IMR-90 (cell line): ENCODE measurements at regions not wholly inside any gene's neighbourhood (a gene's known extent, or its start where the extent isn't known, plus 50 kb on each side); places are given as distances from the start of the nearest gene placed in this dataset.

Source experiments
- ATAC-seq: fragments of 200-7000 bp; cut with Tn5 transposase; 2 replicates; pipeline ENCODE4 v1.9.1; 2020; ENCODE audit warnings: low read depth, mild to moderate bottlenecking, moderate library complexity
- BruUV-seq: library from RNA; stranded (reverse); fragments of 400-500 nt; replicated peaks from 2 replicates; lab custom pipeline; 2021; lab: Mats Ljungman, UMichigan
- CTCF ChIA-PET: fragments of 300-600 bp; formaldehyde crosslinking; extraction: SDS; loops from one replicate; lab custom pipeline; 2021; ENCODE audit warnings: antibody characterized with exemption; lab: Yijun Ruan, JAX
- POLR2A ChIA-PET: fragments of 300-600 bp; sonication (Branson Sonifier 250); formaldehyde crosslinking; loops from one replicate; lab custom pipeline; 2022; ENCODE audit warnings: antibody characterized with exemption; ENCODE audit not compliant: unreplicated experiment; lab: Charles Lee
- DNase-seq: peaks from one replicate; pipeline ENCODE4 v3.0.0; 2013
- H2AFZ ChIP-seq: replicated peaks from 2 replicates; pipeline ENCODE3; 2013; ENCODE audit warnings: low read length, mild to moderate bottlenecking; ENCODE audit not compliant: poor library complexity
- H2AK5ac ChIP-seq: 2 replicates; pipeline ENCODE4 v1.6.1; 2013; ENCODE audit warnings: low read depth, low read length, inconsistent platforms
- H2AK9ac ChIP-seq: replicated peaks from 2 replicates; pipeline ENCODE3; 2013; ENCODE audit warnings: mild to moderate bottlenecking, low read depth, low read length, moderate library complexity; ENCODE audit not compliant: poor library complexity
- H2BK120ac ChIP-seq: 2 replicates; pipeline ENCODE4 v1.6.1; 2013; ENCODE audit warnings: low read depth, low read length, inconsistent platforms
- H2BK15ac ChIP-seq: 3 replicates; pipeline ENCODE4 v1.6.1; 2013; ENCODE audit warnings: low read depth, low read length, inconsistent platforms
- H2BK20ac ChIP-seq: 2 replicates; pipeline ENCODE4 v1.6.1; 2013; ENCODE audit warnings: low read depth, mild to moderate bottlenecking, inconsistent platforms, low read length, moderate library complexity
- H2BK5ac ChIP-seq: 2 replicates; pipeline ENCODE4 v1.6.1; 2013; ENCODE audit warnings: mild to moderate bottlenecking, low read depth, low read length, inconsistent platforms; ENCODE audit not compliant: poor library complexity, severe bottlenecking
- H3K14ac ChIP-seq: replicated peaks from 2 replicates; pipeline ENCODE4 v1.6.1; 2013; ENCODE audit warnings: low read depth, low read length, inconsistent platforms
- H3K18ac ChIP-seq: 2 replicates; pipeline ENCODE4 v1.6.1; 2013; ENCODE audit warnings: low read depth, low read length, control low read depth
- H3K23ac ChIP-seq: 2 replicates; pipeline ENCODE4 v1.6.1; 2013; ENCODE audit warnings: low read depth, low read length, inconsistent platforms
- H3K27ac ChIP-seq: 2 replicates; pipeline ENCODE4 v1.5.1; 2013; ENCODE audit warnings: mild to moderate bottlenecking, control low read depth, low read length; ENCODE audit not compliant: insufficient read depth
- H3K27me3 ChIP-seq: 2 replicates; pipeline ENCODE4 v1.6.1; 2013; ENCODE audit warnings: low read length; ENCODE audit not compliant: control insufficient read depth, insufficient read depth
- H3K36me3 ChIP-seq: 2 replicates; pipeline ENCODE4 v1.6.1; 2013; ENCODE audit warnings: low read length, mixed read lengths; ENCODE audit not compliant: control insufficient read depth, insufficient read depth
- H3K4ac ChIP-seq: 2 replicates; pipeline ENCODE4 v1.6.1; 2013; ENCODE audit warnings: low read depth, low read length, inconsistent platforms
- H3K4me1 ChIP-seq: 2 replicates; pipeline ENCODE4 v1.6.1; 2013; ENCODE audit warnings: low read length, mixed read lengths; ENCODE audit not compliant: control insufficient read depth, insufficient read depth
- H3K4me2 ChIP-seq: 2 replicates; pipeline ENCODE4 v1.6.1; 2013; ENCODE audit warnings: low read depth, mild to moderate bottlenecking, control low read depth, low read length, moderate library complexity
- H3K4me3 ChIP-seq: 2 replicates; pipeline ENCODE4 v1.5.1; 2013; ENCODE audit warnings: low read depth, mild to moderate bottlenecking, control low read depth, low read length, moderate library complexity; ENCODE audit not compliant: insufficient read depth
- H3K56ac ChIP-seq: 2 replicates; pipeline ENCODE4 v1.6.1; 2013; ENCODE audit warnings: low read length, inconsistent platforms; ENCODE audit not compliant: insufficient read depth; ENCODE audit errors: extremely low read depth
- H3K79me1 ChIP-seq, 2 experiments: 2 replicates each; pipeline ENCODE4 v1.6.1; 2013; ENCODE audit warnings: low read length in 2 of 2, inconsistent platforms in 1 of 2, low read depth in 1 of 2
- H3K9ac ChIP-seq: 2 replicates; pipeline ENCODE4 v1.6.1; 2013; ENCODE audit warnings: low read depth, low read length, control low read depth
- H3K9me1 ChIP-seq: 2 replicates; pipeline ENCODE4 v1.6.1; 2013; ENCODE audit warnings: low read length, inconsistent platforms; ENCODE audit not compliant: insufficient read depth
- H3K9me3 ChIP-seq: 2 replicates; pipeline ENCODE4 v1.6.1; 2013; ENCODE audit warnings: low read length; ENCODE audit not compliant: control insufficient read depth, insufficient read depth
- H4K20me1 ChIP-seq: 2 replicates; pipeline ENCODE4 v1.6.1; 2013; ENCODE audit warnings: low read length, inconsistent platforms; ENCODE audit not compliant: insufficient read depth
- H4K5ac ChIP-seq: 2 replicates; pipeline ENCODE4 v1.6.1; 2013; ENCODE audit warnings: mild to moderate bottlenecking, low read depth, low read length, control low read depth
- H4K8ac ChIP-seq, 2 experiments: 2 replicates each; pipeline ENCODE4 v1.6.1; 2013; ENCODE audit warnings: low read depth in 2 of 2, low read length in 2 of 2, control low read depth in 1 of 2, inconsistent platforms in 1 of 2
- H4K91ac ChIP-seq: 2 replicates; pipeline ENCODE4 v1.6.1; 2013; ENCODE audit warnings: low read depth, low read length, inconsistent platforms; ENCODE audit not compliant: insufficient read depth
- BHLHE40 ChIP-seq: fragments of 150-350 bp; IDR thresholded peaks from 2 replicates; pipeline ENCODE4 v1.6.1; 2016; ENCODE audit warnings: mild to moderate bottlenecking, low read depth, low read length
- CEBPB ChIP-seq: IDR thresholded peaks from 2 replicates; pipeline ENCODE4 v1.6.1; 2012; ENCODE audit warnings: low read depth, low read length, improper control_type of control experiment
- CTCF ChIP-seq: conservative IDR thresholded peaks from 2 replicates; pipeline ENCODE4 v1.5.1; 2012; ENCODE audit warnings: mild to moderate bottlenecking, low read depth, low read length, improper control_type of control experiment
- ELK1 ChIP-seq: fragments of 150-350 bp; IDR thresholded peaks from 2 replicates; pipeline ENCODE4 v1.6.1; 2016; ENCODE audit warnings: low read depth, mild to moderate bottlenecking, low read length, moderate library complexity, borderline replicate concordance
- FOS ChIP-seq: fragments of 150-350 bp; IDR thresholded peaks from 2 replicates; pipeline ENCODE4 v1.6.1; 2016; ENCODE audit warnings: low read depth, low read length
- MAFK ChIP-seq: IDR thresholded peaks from 2 replicates; pipeline ENCODE4 v1.6.1; 2012; ENCODE audit warnings: low read depth, low read length, improper control_type of control experiment
- MAZ ChIP-seq: IDR thresholded peaks from 2 replicates; pipeline ENCODE4 v1.6.1; 2012; ENCODE audit warnings: low read depth, mild to moderate bottlenecking, low read length, improper control_type of control experiment, moderate library complexity, borderline replicate concordance
- MXI1 ChIP-seq: IDR thresholded peaks from 2 replicates; pipeline ENCODE4 v1.6.1; 2012; ENCODE audit warnings: low read depth, mild to moderate bottlenecking, low read length, moderate library complexity, borderline replicate concordance
- POLR2A ChIP-seq: IDR thresholded peaks from 2 replicates; pipeline ENCODE4 v1.6.1; 2012; ENCODE audit warnings: mild to moderate bottlenecking, low read depth, low read length
- RAD21 ChIP-seq: IDR thresholded peaks from 2 replicates; pipeline ENCODE4 v1.6.1; 2012; ENCODE audit warnings: low read length, improper control_type of control experiment
- RCOR1 ChIP-seq: IDR thresholded peaks from 2 replicates; pipeline ENCODE4 v1.6.1; 2012; ENCODE audit warnings: mild to moderate bottlenecking, low read length, improper control_type of control experiment; ENCODE audit not compliant: insufficient replicate concordance
- RFX5 ChIP-seq: IDR thresholded peaks from 2 replicates; pipeline ENCODE4 v1.8.0; 2012; ENCODE audit warnings: low read depth, mild to moderate bottlenecking, low read length, moderate library complexity
- SMC3 ChIP-seq: fragments of 150-350 bp; IDR thresholded peaks from 2 replicates; pipeline ENCODE4 v1.6.1; 2016; ENCODE audit warnings: low read depth, mild to moderate bottlenecking, antibody characterized with exemption, low read length, moderate library complexity
- USF2 ChIP-seq: fragments of 150-350 bp; IDR thresholded peaks from 2 replicates; pipeline ENCODE4 v1.6.1; 2017; ENCODE audit warnings: mild to moderate bottlenecking, antibody characterized with exemption, low read length, low read depth
- WGBS, 2 experiments: methylation state at CpG; one replicate each; pipeline versions ENCODE4 v1.1.5 to v1.1.7; 2013; ENCODE audit warnings: missing lambda C conversion rate in 2 of 2; ENCODE audit not compliant: insufficient read length in 1 of 2; ENCODE audit errors: extremely low coverage in 2 of 2; 5-methylcytosine and 5-hydroxymethylcytosine counted together
- dilution Hi-C: fragments of 300-500 bp; cut with HindIII; formaldehyde crosslinking; loops from one replicate; pipeline ENCODE4 v1.14.3; 2018; ENCODE audit warnings: low sequenced_read_pairs; ENCODE audit not compliant: unreplicated experiment
- in situ Hi-C: fragments of 300-500 bp; cut with MboI; formaldehyde crosslinking; loops from 3 replicates; pipeline ENCODE4 v1.14.3; 2019; ENCODE audit warnings: low sequenced_read_pairs, inconsistent platforms, mixed read lengths
- intact Hi-C: fragments of 100-400 bp; cut with micrococcal nuclease; formaldehyde crosslinking; loops from 2 replicates; pipeline ENCODE4 v1.10.0; 2022

- Histone ChIP-seq H3K23ac (no peak overlapping the region), H3K14ac (no peak overlapping the region), H2AK9ac (no peak overlapping the region), H2BK15ac (no peak overlapping the region), H3K56ac (no peak overlapping the region), H4K8ac (no peak overlapping the region), H2AK5ac (no peak overlapping the region), H3K79me1 (no peaks in the 10 kb centered on the region), H4K5ac (no peak overlapping the region), H3K4ac (no peak overlapping the region), H2AFZ (no peak overlapping the region), H2BK5ac (no peak overlapping the region), H3K18ac (no peak overlapping the region), H2BK120ac (no peak overlapping the region), H4K20me1 (no peaks in the 10 kb centered on the region), H3K27ac (no peak overlapping the region), H3K9me3 (peaks cover 17% of the 10 kb centered on the region), H3K4me2 (no peak overlapping the region), H3K36me3 (no peaks in the 10 kb centered on the region), H4K91ac (no peak overlapping the region), H3K4me3 (no peak overlapping the region), H3K9me1 (no peaks in the 10 kb centered on the region), H2BK20ac (no peak overlapping the region), H3K27me3 (no peaks in the 10 kb centered on the region), H3K4me1 (no peaks in the 10 kb centered on the region), H3K9ac (no peak overlapping the region)
- no CpG with 5 or more reads among the region's 6 CpGs for WGBS, 2 experiments
- dilution Hi-C loops: no loop called here
- no TSS peak for BruUV-seq
- intact Hi-C loops: no loop called here
- TF ChIP-seq RFX5: no peak
- no peak for TF ChIP-seq USF2
- TF ChIP-seq MAZ: no peak
- TF ChIP-seq CTCF: no peak
- TF ChIP-seq MAFK: no peak
- no peak for TF ChIP-seq POLR2A
- TF ChIP-seq RAD21: no peak
- TF ChIP-seq FOS: no peak
- no peak for TF ChIP-seq BHLHE40
- TF ChIP-seq MXI1: no peak
- no peak for TF ChIP-seq RCOR1
- no peak for TF ChIP-seq CEBPB
- no peak for TF ChIP-seq SMC3
- TF ChIP-seq ELK1: no peak
- CTCF ChIA-PET: no interaction called here
- in situ Hi-C loops: no loop called here
- DNase-seq (no peak), ATAC-seq (no peak)
- POLR2A ChIA-PET: no interaction called here
Observed at GRCh38 chr5:29547236-29547865, 1646.1 kb upstream of the CDH6 start.
